Esophagus squamous epithelium (tissue), 4 donors: ENCODE measurements at regions not wholly inside any gene's neighbourhood (a gene's known extent, or its start where the extent isn't known, plus 50 kb on each side); places are given as distances from the start of the nearest gene placed in this dataset.

Experiments
- CTCF ChIP-seq, 6 experiments: fragments of 450-650 bp in 4 of 6; fragments of 200-600 bp in 2 of 6; sonication (generic) in 2 of 6; IDR thresholded peaks; one replicate each; pipeline ENCODE4 v1.5.1; 2016 to 2019; ENCODE audit warnings: antibody characterized with exemption in 6 of 6, mild to moderate bottlenecking in 4 of 6, moderate library complexity in 4 of 6
- POLR2A ChIP-seq, 4 donors: fragments of 450-650 bp; IDR thresholded peaks; one replicate each; pipeline ENCODE4 v1.6.1; 2017; ENCODE audit warnings: antibody characterized with exemption in 4 of 4, mild to moderate bottlenecking in 4 of 4, moderate library complexity in 3 of 4

GRCh38 chr18:76548541-76548940, 53.5 kb upstream of the ZNF516 start:
- TF ChIP-seq CTCF (IDR thresholded peaks at IDR 0.05) (no peak), POLR2A (IDR thresholded peaks at IDR 0.05) (no peak)
